Panc1 (cell line): ENCODE measurements at regions not wholly inside any gene's neighbourhood (a gene's known extent, or its start where the extent isn't known, plus 50 kb on each side); places are given as distances from the start of the nearest gene placed in this dataset.

Experiments
- ATAC-seq: fragments of 200-7000 bp; cut with Tn5 transposase; 2 replicates; pipeline ENCODE4 v1.9.1; 2020; ENCODE audit warnings: mild to moderate bottlenecking, moderate library complexity
- BruUV-seq: library from RNA; stranded (reverse); fragments of 400-500 nt; replicated peaks from 2 replicates; lab custom pipeline; 2021; lab: Mats Ljungman, UMichigan
- CTCF ChIA-PET: fragments of 300-600 bp; sonication (Branson Sonifier 250); formaldehyde crosslinking; loops from one replicate; lab custom pipeline; 2022; ENCODE audit warnings: antibody characterized with exemption; lab: Charles Lee
- POLR2A ChIA-PET: fragments of 300-600 bp; sonication (Branson Sonifier 250); formaldehyde crosslinking; loops from one replicate; lab custom pipeline; 2022; ENCODE audit warnings: antibody characterized with exemption; lab: Charles Lee
- DNase-seq: peaks from one replicate; pipeline ENCODE4 v3.0.0-alpha.2; 2010; ENCODE audit warnings: low read depth, low spot score
- H3K27ac ChIP-seq: 2 replicates; pipeline ENCODE4 v1.5.1; 2011; ENCODE audit warnings: mild to moderate bottlenecking, low read length, inconsistent platforms
- H3K27me3 ChIP-seq: fragments of 200-500 bp; sonication (Bioruptor generic); 2 replicates; pipeline ENCODE4 v1.6.0; 2014; ENCODE audit warnings: low read length, inconsistent platforms; ENCODE audit not compliant: control insufficient read depth, insufficient read depth
- H3K36me3 ChIP-seq: fragments of 200-500 bp; sonication (Bioruptor generic); 2 replicates; pipeline ENCODE4 v1.5.1; 2014; ENCODE audit warnings: inconsistent platforms, mild to moderate bottlenecking, low read length, moderate library complexity; ENCODE audit not compliant: control insufficient read depth, insufficient read depth
- H3K4me1 ChIP-seq: 2 replicates; pipeline ENCODE4 v1.5.1; 2011; ENCODE audit warnings: inconsistent platforms, mild to moderate bottlenecking, low read length, moderate library complexity; ENCODE audit not compliant: control insufficient read depth, insufficient read depth
- H3K4me3 ChIP-seq, 2 experiments: 2 replicates each; pipeline ENCODE4 v1.5.1; 2011 to 2012; ENCODE audit warnings: low read depth in 2 of 2, low read length in 2 of 2, mild to moderate bottlenecking in 2 of 2, inconsistent platforms in 1 of 2, moderate library complexity in 1 of 2
- H3K9me3 ChIP-seq: fragments of 200-500 bp; sonication (Bioruptor generic); 2 replicates; pipeline ENCODE4 v1.5.1; 2014; ENCODE audit warnings: low read depth, mild to moderate bottlenecking, inconsistent platforms, low read length, moderate library complexity; ENCODE audit not compliant: control insufficient read depth, insufficient read depth
- POLR2AphosphoS5 ChIP-seq: IDR thresholded peaks from 2 replicates; pipeline ENCODE4 v1.6.1; 2012; ENCODE audit warnings: mild to moderate bottlenecking, low read depth, low read length, moderate library complexity
- SIN3A ChIP-seq: IDR thresholded peaks from 2 replicates; pipeline ENCODE4 v1.6.1; 2012; ENCODE audit warnings: low read depth, mild to moderate bottlenecking, low read length, moderate library complexity, borderline replicate concordance; ENCODE audit not compliant: insufficient read depth
- TCF7L2 ChIP-seq: IDR thresholded peaks from 2 replicates; pipeline ENCODE4 v1.6.1; 2011; ENCODE audit warnings: mild to moderate bottlenecking, low read depth, low read length, inconsistent platforms
- in situ Hi-C: cut with HindIII; loops from 2 replicates; pipeline ENCODE4 v1.10.0; 2016; ENCODE audit warnings: low sequenced_read_pairs, low pct_unique_long_range_greater_than_20kb
- intact Hi-C: fragments of 100-400 bp; cut with micrococcal nuclease; formaldehyde crosslinking; loops from one replicate; pipeline ENCODE4 v1.10.0; 2022; ENCODE audit not compliant: unreplicated experiment
- TF ChIP-seq, protein P1 (sequence below), 2 experiments: IDR thresholded peaks; 2 replicates each; pipeline ENCODE4 v1.6.1; 2011 to 2012; ENCODE audit warnings: low read depth in 2 of 2, control low read depth in 1 of 2, low read length in 1 of 2, mild to moderate bottlenecking in 1 of 2, moderate library complexity in 1 of 2; ENCODE audit not compliant: insufficient read depth in 1 of 2
- TF ChIP-seq, protein P2 (sequence below): fragments of 450-650 bp; IDR thresholded peaks from 2 replicates; pipeline ENCODE4 v1.5.1; 2017; ENCODE audit warnings: mild to moderate bottlenecking

DNA sequence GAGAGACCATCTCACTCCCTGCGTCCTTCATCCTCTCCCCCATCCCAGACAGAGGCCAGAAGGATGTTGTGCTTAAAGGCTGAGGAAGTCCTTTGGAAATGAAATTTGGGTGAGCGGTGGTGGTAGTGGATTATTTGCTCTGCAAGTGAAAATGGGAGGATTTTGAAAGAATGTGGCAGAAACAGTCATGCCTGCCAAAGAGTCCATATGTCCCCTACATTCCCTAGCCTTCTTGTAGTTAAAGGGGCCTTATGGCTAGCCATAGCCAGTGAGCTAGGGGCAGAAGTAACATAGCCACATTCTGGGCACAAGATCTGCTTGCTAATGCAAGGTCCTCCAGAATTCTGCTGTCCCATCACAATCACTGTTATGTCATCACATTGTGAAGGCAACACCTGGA lies 360.2 kb upstream of the TSHZ3 start:
- H3K27me3 ChIP-seq, result no peaks in the 10 kb centered on the region; the same call in 1 of the 2 replicates
- no peaks in the 10 kb centered on the region for H3K4me1 ChIP-seq
- TF ChIP-seq SIN3A (no peak), POLR2AphosphoS5 (no peak), TCF7L2 (no peak)
- TF ChIP-seq, protein P1, sequence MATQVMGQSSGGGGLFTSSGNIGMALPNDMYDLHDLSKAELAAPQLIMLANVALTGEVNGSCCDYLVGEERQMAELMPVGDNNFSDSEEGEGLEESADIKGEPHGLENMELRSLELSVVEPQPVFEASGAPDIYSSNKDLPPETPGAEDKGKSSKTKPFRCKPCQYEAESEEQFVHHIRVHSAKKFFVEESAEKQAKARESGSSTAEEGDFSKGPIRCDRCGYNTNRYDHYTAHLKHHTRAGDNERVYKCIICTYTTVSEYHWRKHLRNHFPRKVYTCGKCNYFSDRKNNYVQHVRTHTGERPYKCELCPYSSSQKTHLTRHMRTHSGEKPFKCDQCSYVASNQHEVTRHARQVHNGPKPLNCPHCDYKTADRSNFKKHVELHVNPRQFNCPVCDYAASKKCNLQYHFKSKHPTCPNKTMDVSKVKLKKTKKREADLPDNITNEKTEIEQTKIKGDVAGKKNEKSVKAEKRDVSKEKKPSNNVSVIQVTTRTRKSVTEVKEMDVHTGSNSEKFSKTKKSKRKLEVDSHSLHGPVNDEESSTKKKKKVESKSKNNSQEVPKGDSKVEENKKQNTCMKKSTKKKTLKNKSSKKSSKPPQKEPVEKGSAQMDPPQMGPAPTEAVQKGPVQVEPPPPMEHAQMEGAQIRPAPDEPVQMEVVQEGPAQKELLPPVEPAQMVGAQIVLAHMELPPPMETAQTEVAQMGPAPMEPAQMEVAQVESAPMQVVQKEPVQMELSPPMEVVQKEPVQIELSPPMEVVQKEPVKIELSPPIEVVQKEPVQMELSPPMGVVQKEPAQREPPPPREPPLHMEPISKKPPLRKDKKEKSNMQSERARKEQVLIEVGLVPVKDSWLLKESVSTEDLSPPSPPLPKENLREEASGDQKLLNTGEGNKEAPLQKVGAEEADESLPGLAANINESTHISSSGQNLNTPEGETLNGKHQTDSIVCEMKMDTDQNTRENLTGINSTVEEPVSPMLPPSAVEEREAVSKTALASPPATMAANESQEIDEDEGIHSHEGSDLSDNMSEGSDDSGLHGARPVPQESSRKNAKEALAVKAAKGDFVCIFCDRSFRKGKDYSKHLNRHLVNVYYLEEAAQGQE (IDR thresholded peaks at IDR 0.05; ENCODE audit: insufficient read depth in 1 of 2, low read depth in 2 of 2, low read length in 1 of 2), result no peak
- TF ChIP-seq, protein P2, sequence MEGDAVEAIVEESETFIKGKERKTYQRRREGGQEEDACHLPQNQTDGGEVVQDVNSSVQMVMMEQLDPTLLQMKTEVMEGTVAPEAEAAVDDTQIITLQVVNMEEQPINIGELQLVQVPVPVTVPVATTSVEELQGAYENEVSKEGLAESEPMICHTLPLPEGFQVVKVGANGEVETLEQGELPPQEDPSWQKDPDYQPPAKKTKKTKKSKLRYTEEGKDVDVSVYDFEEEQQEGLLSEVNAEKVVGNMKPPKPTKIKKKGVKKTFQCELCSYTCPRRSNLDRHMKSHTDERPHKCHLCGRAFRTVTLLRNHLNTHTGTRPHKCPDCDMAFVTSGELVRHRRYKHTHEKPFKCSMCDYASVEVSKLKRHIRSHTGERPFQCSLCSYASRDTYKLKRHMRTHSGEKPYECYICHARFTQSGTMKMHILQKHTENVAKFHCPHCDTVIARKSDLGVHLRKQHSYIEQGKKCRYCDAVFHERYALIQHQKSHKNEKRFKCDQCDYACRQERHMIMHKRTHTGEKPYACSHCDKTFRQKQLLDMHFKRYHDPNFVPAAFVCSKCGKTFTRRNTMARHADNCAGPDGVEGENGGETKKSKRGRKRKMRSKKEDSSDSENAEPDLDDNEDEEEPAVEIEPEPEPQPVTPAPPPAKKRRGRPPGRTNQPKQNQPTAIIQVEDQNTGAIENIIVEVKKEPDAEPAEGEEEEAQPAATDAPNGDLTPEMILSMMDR, result no peak
- no peak for ATAC-seq
- no peak for DNase-seq
- no peaks in the 10 kb centered on the region for H3K36me3 ChIP-seq
- 0 out of 2 replicates have a peak, but pooled peaks cover 3% of the 10 kb centered on the region for H3K9me3 ChIP-seq
- in situ Hi-C loops, result no loop called here
- POLR2A ChIA-PET, result no interaction called here
- no peak overlapping the region for H3K4me3 ChIP-seq
- CTCF ChIA-PET, result no interaction called here
- intact Hi-C loops, result no loop called here
- no TSS peak for BruUV-seq
- no peak overlapping the region for H3K27ac ChIP-seq

DNA sequence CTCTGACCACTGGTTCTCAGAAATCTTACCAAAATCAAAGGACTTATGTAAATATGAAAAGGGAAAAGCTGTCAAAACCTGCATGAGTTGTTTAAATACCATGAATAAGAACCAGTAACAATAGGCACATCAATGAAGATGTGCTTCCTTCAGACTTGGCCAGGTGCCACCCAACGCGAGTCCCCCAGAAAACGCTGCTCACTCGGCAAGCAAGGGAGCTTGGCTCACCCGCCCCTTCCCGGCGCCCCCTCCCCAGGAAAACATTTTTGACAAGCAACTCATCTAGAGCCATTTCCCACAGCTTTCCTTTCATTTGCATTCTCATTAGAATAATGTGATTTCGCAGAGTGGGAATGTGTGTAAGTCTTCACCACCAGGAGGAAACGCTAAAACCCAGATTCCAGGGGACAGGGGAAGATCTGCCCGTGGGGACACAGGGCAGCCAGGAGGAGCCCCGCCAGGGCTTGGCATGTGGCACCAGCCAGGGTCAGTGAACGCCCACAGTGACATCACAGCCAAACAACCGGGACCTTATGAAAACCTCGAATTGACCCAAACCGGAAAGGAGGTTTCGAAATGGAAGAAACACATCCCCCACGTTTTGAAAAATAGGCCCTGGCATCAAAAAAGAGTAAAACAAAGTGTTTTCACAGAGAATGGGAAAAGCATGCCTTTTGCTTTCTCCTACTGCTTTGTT lies 366.2 kb upstream of the TSHZ3 start:
- CTCF ChIA-PET, result no interaction called here
- in situ Hi-C loops, result no loop called here
- TF ChIP-seq, protein P2, result no peak
- no peak for TF ChIP-seq SIN3A
- no peak for TF ChIP-seq POLR2AphosphoS5
- no peak for TF ChIP-seq TCF7L2
- TF ChIP-seq, protein P1 (IDR thresholded peaks at IDR 0.05; ENCODE audit: insufficient read depth in 1 of 2, low read depth in 2 of 2, low read length in 1 of 2), result no peak
- H3K36me3 ChIP-seq, result no peaks in the 10 kb centered on the region
- H3K27ac ChIP-seq, result no peak overlapping the region
- no peaks in the 10 kb centered on the region for H3K4me1 ChIP-seq
- no TSS peak for BruUV-seq
- no peak overlapping the region for H3K4me3 ChIP-seq
- peaks cover 19% of the 10 kb centered on the region for H3K27me3 ChIP-seq
- DNase-seq (no peak), ATAC-seq (no peak)
- intact Hi-C loops, result no loop called here
- POLR2A ChIA-PET, result no interaction called here
- H3K9me3 ChIP-seq, result 0 out of 2 replicates have a peak, but pooled peaks cover 3% of the 10 kb centered on the region
